Fibroblast of lung (primary cell): ENCODE measurements at regions not wholly inside any gene's neighbourhood (a gene's known extent, or its start where the extent isn't known, plus 50 kb on each side); places are given as distances from the start of the nearest gene placed in this dataset.

Experiments used
- DNase-seq, 2 donors: peaks; one replicate each; pipeline versions ENCODE4 v3.0.0 to v3.0.0-alpha.2; 2010; ENCODE audit warnings: low read depth in 2 of 2
- H2AFZ ChIP-seq: 2 replicates; pipeline ENCODE4 v1.5.1; 2012; ENCODE audit warnings: low read length, control low read depth, inconsistent platforms
- H3K27ac ChIP-seq: 2 replicates; pipeline ENCODE4 v1.5.1; 2011; ENCODE audit warnings: low read length, control low read depth; ENCODE audit not compliant: insufficient read depth
- H3K27me3 ChIP-seq: 2 replicates; pipeline ENCODE4 v1.5.1; 2011; ENCODE audit warnings: mild to moderate bottlenecking, low read length; ENCODE audit not compliant: control insufficient read depth, insufficient read depth
- H3K36me3 ChIP-seq: 2 replicates; pipeline ENCODE4 v1.5.1; 2011; ENCODE audit warnings: low read length; ENCODE audit not compliant: control insufficient read depth, insufficient read depth
- H3K4me1 ChIP-seq: 2 replicates; pipeline ENCODE4 v1.5.1; 2011; ENCODE audit warnings: low read length; ENCODE audit not compliant: control insufficient read depth, insufficient read depth; ENCODE audit errors: extremely low read depth
- H3K4me2 ChIP-seq: 2 replicates; pipeline ENCODE4 v1.5.1; 2011; ENCODE audit warnings: low read length, control low read depth; ENCODE audit not compliant: insufficient read depth; ENCODE audit errors: extremely low read depth
- H3K4me3 ChIP-seq, 4 experiments: fragments of 200-600 bp in 1 of 4; sonication (generic) in 1 of 4; replicated peaks in 1 of 4; 2 replicates each; pipeline ENCODE4 v1.5.1; 2011 to 2016; ENCODE audit warnings: low read length in 4 of 4, low read depth in 3 of 4, mild to moderate bottlenecking in 3 of 4, control low read depth in 2 of 4, inconsistent platforms in 1 of 4, mixed read lengths in 1 of 4; ENCODE audit not compliant: insufficient read depth in 1 of 4; ENCODE audit errors: control extremely low read depth in 1 of 4
- H3K79me2 ChIP-seq: 2 replicates; pipeline ENCODE4 v1.5.1; 2012; ENCODE audit warnings: mild to moderate bottlenecking, low read length, inconsistent platforms; ENCODE audit not compliant: control insufficient read depth, insufficient read depth
- H3K9ac ChIP-seq: 2 replicates; pipeline ENCODE4 v1.5.1; 2011; ENCODE audit warnings: mild to moderate bottlenecking, low read length, control low read depth; ENCODE audit not compliant: insufficient read depth
- H3K9me3 ChIP-seq: 2 replicates; pipeline ENCODE4 v1.5.1; 2012; ENCODE audit warnings: low read depth, low read length; ENCODE audit not compliant: control insufficient read depth, insufficient read depth
- H4K20me1 ChIP-seq: 2 replicates; pipeline ENCODE4 v1.5.1; 2011; ENCODE audit warnings: low read length; ENCODE audit not compliant: control insufficient read depth, insufficient read depth; ENCODE audit errors: extremely low read depth
- CTCF ChIP-seq, 2 donors: IDR thresholded peaks in 1 of 2; conservative IDR thresholded peaks in 1 of 2; 1 replicate in 1 of 2; 2 replicates in 1 of 2; pipeline ENCODE4 v1.5.1; 2011 to 2012; ENCODE audit warnings: low read length in 2 of 2, control low read depth in 1 of 2, inconsistent platforms in 1 of 2, low read depth in 1 of 2, mild to moderate bottlenecking in 1 of 2
- EZH2 ChIP-seq: IDR thresholded peaks from 2 replicates; pipeline ENCODE4 v1.5.1; 2012; ENCODE audit warnings: low read length, control low read depth, mild to moderate bottlenecking; ENCODE audit errors: missing control alignments

GRCh38 chr14:28584951-28585350, 181.6 kb upstream of the FOXG1 start:
- DNase-seq = no peak
- no peak overlapping the region for H3K9ac ChIP-seq
- no peak overlapping the region for H3K4me3 ChIP-seq
- H3K4me2 ChIP-seq = no peak overlapping the region
- H3K27me3 ChIP-seq = no peaks in the 10 kb centered on the region
- H3K27ac ChIP-seq = no peak overlapping the region
- no peaks in the 10 kb centered on the region for H3K36me3 ChIP-seq
- H3K79me2 ChIP-seq = no peaks in the 10 kb centered on the region
- no peaks in the 10 kb centered on the region for H4K20me1 ChIP-seq
- TF ChIP-seq EZH2 = no peak
- TF ChIP-seq CTCF (conservative IDR thresholded peaks at IDR 0.05 in 1 of 2, IDR thresholded peaks at IDR 0.05 in 1 of 2; ENCODE audit: low read depth in 1 of 2, low read length in 2 of 2) = no peak
- no peaks in the 10 kb centered on the region for H3K4me1 ChIP-seq
- H3K9me3 ChIP-seq = no peaks in the 10 kb centered on the region
- H2AFZ ChIP-seq = no peak overlapping the region

- TF ChIP-seq EZH2 (no peak), CTCF (conservative IDR thresholded peaks at IDR 0.05 in 1 of 2, IDR thresholded peaks at IDR 0.05 in 1 of 2; ENCODE audit: low read depth in 1 of 2, low read length in 2 of 2) (no peak)
- no peaks in the 10 kb centered on the region for H3K79me2 ChIP-seq
- no peaks in the 10 kb centered on the region for H3K4me1 ChIP-seq
- no peaks in the 10 kb centered on the region for H3K36me3 ChIP-seq
- no peaks in the 10 kb centered on the region for H3K9me3 ChIP-seq
- no peak overlapping the region for H3K4me3 ChIP-seq
- no peak overlapping the region for H3K4me2 ChIP-seq
- H3K27me3 ChIP-seq = no peaks in the 10 kb centered on the region
- H2AFZ ChIP-seq = no peak overlapping the region
- no peak overlapping the region for H3K9ac ChIP-seq
- H3K27ac ChIP-seq = no peak overlapping the region
- no peaks in the 10 kb centered on the region for H4K20me1 ChIP-seq
- no peak for DNase-seq
These were observed 176.8 kb upstream of the FOXG1 start for GRCh38 chr14:28589792-28590191.

GRCh38 chr14:28596391-28596790, 170.2 kb upstream of the FOXG1 start:
- DNase-seq = peak; percentile 66 to 71

More at GRCh38 chr14:28596391-28596790, 170.2 kb upstream of the FOXG1 start:
- Histone ChIP-seq H3K36me3 (no peaks in the 10 kb centered on the region), H3K27ac (no peak overlapping the region), H3K27me3 (no peaks in the 10 kb centered on the region), H3K4me2 (no peak overlapping the region), H3K9me3 (no peaks in the 10 kb centered on the region), H3K4me3 (no peak overlapping the region), H4K20me1 (no peaks in the 10 kb centered on the region), H3K9ac (no peak overlapping the region), H3K79me2 (no peaks in the 10 kb centered on the region), H2AFZ (no peak overlapping the region), H3K4me1 (no peaks in the 10 kb centered on the region)
- TF ChIP-seq EZH2 (no peak), CTCF (conservative IDR thresholded peaks at IDR 0.05 in 1 of 2, IDR thresholded peaks at IDR 0.05 in 1 of 2; ENCODE audit: low read depth in 1 of 2, low read length in 2 of 2) (peak; percentile 7 to 14)
